ENCODE measurements at regions not wholly inside any gene's neighbourhood (a gene's known extent, or its start where the extent isn't known, plus 50 kb on each side); places are given as distances from the start of the nearest gene placed in this dataset.
"Not testable (repeated sequence)": the region's sequence is repeated elsewhere in the genome, so short reads cannot be mapped to it uniquely, and the experiment has no call there.

DNA sequence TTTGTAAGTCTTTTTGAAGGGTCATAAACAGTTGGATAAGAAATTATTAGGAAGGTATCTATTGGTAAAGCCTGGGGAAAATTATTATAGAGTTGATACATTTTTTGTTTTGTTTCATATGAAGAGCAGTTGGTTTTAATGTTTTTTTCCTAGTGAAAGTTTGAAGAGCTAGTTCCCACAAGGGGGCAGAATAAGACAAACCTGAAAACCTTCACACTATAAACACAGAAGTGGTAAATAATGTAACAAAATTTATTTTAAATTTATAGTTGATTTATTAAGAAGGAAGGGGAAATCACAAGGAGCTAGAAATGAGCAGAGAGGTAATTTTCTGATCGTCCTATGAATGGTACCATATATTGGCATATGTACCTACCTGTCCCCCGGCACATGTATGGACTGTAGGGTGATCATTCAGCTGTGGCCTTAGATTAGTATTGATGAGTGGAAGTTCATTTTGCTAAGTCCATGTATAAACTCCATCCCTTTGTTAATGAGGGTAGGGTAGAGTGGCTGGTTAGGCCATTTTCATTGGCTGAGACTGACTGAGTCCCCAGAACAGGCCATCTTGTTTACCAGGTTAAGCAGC lies 116.3 kb downstream of the TANC2 start:
- no peak for DNase-seq

DNA sequence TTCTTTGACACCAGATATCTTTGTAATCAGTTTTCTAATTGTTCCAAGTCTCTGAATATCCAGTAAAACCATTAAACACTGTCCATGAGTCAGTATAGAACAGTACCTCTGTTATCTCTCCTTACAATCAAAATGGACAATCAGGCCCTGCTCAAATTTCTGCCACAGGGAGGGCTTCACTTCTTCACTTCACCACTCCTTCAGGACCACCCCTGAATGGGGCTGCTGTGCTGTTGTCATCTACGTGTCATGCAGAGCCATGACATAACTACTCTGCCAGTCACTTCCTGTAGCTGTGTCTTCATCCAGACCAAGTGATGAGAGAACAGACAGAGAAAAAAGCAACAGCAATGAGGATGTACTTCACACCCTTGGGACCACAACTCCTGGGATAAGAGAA lies 116.9 kb downstream of the TANC2 start:
- no peak for DNase-seq

DNA sequence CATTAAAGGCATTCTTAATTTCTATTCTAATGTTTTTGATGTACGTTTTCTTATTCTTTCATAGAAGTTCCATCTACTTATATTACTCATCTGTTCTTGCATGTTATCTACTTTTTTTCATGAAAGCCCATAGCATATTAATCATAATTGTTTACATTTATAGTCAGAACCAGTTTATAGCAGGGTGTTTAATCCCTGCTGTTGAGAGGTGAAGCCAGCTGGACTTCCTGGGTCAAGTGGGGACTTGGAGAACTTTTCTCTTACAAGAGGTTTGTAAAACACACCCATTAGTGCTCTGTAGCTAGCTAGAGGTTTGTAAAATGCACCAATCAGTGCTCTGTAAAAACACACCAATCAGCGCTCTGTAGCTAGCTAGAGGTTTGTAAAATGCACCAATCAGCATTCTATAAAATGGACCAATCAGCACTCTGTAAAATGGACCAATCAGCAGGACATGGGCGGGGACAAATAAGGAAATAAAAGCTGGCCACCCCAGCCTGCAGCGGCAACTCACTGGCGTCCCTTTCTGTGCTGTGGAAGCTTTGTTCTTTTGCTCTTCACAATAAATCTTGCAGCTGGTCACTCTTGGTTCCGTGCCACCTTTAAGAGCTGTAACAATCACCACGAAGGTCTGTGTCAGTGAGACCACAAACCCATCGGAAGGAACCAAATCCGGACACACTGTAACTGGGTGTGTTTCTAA lies 120.6 kb downstream of the TANC2 start:
- no peak for DNase-seq

DNA sequence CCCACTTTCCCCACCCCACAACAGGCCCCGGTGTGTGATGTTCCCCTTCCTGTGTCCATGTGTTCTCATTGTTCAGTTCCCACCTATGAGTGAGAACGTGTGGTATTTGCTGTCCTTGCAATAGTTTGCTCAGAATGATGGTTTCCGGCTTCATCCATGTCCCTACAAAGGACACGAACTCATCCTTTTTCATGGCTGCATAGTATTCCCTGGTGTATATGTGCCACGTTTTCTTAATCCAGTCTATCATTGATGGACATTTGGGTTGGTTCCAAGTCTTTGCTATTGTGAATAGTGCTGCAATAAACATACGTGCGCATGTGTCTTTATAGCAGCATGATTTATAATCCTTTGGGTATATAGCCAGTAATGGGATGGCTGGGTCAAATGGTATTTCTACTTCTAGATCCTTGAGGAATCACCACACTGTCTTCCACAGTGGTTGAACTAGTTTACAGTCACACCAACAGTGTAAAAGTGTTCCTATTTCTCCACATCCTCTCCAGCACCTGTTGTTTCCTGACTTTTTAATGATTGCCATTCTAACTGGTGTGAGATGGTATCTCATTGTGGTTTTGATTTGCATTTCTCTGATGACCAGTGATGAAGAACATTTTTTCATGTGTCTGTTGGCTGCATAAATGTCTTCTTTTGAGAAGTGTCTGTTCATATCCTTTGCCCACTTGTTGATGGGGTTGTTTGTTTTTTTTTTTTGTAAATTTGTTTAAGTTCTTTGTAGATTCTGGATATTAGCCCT lies 124.5 kb downstream of the TANC2 start:
- not testable (repeated sequence) for DNase-seq

DNA sequence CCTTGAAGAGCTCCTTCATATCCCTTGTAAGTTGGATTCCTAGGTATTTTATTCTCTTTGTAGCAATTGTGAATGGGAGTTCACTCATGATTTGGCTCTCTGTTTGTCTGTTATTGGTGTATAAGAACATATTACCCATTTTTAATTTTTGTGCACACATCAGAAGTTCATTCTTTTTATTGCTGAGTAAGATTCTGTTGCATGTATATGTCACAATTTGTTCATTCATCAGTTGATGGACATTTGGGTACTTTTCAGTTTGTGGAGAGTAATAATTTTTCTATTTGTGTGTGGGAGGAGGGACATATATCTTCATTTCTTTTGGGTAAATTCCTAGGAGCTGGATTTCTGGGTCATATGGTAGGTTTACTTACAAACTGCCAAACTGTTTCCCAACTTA lies 125.9 kb downstream of the TANC2 start:
- DNase-seq = not testable (repeated sequence)

DNA sequence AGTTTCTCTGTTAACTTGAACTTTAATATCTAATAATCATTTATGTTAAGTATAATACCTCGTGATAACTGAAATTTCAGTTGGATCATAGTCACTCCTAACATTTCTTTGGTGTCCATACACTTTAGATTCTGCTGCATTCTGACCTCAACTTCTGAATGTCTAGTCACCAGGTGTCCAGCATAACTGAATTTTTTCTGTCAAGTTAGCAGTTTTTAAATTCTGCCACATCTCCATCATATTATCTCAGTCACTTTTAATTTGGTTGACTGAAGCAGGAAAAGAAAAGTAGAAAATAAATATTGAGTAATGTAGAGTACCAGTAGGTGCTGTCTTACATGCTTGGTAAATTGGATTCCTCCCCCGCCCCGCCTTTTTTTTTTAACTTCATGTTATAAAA lies 128.6 kb downstream of the TANC2 start:
- no peak for DNase-seq

DNA sequence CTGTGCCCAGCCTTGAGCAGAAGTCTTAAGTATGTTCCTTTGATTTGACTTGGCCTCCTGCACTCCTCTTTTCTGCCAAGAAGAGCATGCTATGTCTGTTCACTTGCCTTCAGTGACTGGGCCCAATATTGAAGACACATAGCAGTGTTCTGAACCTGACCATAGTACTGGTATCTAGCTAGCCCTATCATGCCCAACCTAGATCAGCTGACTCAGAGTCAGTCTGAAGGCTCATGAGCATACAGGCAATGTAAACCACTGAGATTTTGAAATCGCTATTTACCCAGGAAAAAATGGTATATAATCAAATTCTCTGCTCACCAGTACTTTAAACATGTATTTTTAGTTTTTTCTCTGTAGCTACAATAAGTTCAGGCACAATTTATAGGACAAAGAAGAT lies 129.4 kb downstream of the TANC2 start:
- no peak for DNase-seq

DNA sequence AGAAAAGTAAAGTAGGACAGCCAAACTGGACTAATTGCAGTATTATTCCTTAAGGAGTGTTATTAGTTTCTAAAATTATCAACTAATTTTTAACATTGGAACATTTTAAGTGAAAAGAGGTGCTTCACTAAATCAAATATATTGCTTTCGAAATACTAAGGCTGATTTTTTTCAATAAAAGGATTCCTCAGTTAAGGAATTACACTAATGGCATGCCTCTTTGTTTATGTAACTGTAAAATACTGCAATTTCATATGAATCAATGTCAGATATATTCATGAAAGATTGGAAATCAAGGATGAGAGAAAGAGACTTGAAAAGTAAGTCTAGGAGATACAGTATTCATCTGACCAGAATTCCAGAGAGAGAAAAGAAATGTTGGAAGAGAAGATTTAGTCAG lies 129.8 kb downstream of the TANC2 start:
- DNase-seq = no peak

DNA sequence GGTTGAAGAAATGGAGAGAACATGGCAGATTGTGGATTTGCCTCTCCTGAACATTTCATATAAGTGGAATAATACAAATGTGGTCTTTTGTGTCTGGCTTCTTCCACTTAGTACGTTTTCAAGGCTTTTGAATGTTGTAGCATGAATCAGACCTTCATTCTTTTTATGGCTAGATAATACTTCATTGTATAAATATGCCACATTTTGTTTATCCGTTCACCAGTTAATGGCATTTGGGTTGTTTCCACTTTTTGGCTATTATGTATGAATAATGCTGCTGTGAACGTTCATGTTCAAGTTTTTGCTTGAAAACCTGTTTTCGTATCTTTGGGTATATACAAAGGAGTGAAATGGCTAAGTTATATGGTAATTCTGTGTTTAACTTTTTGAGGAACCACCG lies 130.4 kb downstream of the TANC2 start:
- no peak for DNase-seq

DNA sequence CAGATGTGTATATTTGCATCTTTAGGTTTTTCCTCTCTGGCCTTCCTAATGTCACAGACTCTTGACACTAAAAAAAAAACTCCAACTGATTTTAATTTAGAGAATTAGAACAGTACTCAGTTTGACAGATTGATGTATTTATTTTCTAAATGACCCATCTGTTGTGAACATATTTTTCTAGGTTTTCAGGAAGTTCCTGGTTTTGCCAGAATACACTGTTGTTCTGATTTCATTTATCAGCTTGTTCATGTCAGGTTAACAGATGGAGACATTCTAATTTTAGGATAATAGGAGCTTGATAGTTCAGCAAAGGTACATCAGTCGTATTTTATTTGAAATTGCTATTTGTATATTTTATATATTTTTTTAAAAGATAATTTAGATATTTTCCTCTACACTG lies 133.4 kb downstream of the TANC2 start:
- no peak for DNase-seq

DNA sequence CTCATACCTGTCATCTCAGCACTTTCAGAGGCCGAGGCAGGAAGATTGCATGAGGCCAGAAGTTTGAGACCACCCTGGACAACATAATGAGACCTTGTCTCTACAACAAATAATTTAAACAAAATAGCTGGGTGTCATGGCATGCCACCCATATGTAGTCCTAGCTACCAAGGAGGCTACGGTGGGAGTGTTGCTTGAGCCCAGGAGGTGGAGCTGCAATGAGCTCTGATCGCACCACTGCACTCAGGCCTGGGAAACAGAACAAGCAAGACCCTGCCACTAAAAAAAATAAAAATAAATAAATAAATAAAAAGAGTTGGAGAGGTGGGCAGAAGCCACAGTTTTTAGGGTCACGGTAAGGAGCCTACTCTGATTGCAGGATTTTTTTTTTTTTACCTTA lies 136.0 kb downstream of the TANC2 start:
- DNase-seq = no peak

DNA sequence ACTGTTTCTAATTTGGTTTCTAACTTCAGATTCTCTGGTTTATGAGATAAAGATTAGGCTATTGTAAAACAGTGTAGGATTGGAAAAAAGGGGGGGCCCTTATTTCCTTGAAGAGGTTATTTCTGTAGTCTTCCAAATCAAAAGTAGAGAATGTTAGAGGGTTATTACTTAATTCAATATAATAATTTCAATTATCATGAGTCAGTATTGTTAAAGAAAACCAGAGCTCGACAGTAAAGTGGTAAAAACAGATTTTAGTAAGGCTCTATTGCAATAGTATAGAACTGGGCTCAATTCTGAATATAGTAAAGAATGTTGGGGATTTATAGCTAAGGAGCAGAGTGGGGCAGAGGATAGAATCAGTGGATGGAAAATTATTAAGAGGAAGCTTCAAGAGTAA lies 140.0 kb downstream of the TANC2 start:
- DNase-seq = no peak

DNA sequence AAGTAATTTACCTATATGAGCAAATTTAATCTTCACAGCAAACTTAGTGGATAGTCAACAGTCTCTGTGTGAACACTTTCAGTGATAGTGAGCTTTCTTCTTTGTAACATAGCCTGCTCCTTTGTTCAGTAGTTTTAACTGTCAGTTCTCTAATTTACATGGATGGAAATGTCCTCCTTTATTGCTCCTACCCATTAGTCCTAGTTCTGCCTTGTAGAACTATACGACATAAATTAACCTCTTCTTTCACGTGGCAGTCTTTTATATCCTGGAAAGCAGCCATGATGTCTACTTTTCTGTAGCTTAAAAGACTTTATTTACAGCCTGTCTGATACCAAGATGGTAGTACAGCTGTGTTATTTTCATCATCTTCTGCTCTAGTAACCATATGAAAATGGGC lies 143.6 kb downstream of the TANC2 start:
- DNase-seq = no peak

DNA sequence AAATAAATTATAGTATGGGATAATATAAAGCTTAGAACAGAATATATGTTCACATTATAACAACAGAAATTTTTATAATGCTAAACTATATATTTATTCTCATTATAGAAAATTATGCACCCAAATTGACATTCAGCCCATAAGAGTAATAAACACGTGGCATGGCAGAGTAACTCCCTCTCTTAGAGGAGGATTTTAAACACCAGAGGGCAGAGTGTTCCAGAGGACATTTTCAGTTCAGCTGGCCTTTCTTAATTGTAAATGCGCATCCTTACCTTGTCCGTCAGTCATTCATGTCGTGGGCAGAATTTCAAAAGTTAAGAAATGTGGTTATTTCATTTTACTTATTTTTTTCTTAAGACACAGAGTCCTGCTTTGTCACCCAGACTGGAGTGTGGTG lies 147.1 kb downstream of the TANC2 start:
- no peak for DNase-seq

DNA sequence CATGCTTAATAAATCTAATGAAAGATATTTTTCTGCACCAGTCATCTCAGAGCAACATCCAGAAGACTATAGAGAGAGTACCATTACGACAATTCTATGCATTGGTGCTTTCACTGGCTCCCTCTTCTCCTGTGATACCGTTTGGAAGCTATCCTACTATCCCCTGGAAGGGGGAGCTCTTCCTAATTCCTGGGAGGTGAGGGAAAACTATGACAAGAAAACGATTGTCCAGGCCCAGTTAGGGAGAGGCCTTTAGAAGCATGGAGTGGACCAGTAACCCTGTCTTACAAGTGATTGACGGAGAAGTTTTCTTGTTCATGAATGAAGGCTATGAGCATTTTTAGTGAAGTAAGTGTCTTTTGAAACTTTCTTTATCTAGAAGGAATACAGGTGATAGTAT lies 150.2 kb downstream of the TANC2 start:
- DNase-seq = no peak

DNA sequence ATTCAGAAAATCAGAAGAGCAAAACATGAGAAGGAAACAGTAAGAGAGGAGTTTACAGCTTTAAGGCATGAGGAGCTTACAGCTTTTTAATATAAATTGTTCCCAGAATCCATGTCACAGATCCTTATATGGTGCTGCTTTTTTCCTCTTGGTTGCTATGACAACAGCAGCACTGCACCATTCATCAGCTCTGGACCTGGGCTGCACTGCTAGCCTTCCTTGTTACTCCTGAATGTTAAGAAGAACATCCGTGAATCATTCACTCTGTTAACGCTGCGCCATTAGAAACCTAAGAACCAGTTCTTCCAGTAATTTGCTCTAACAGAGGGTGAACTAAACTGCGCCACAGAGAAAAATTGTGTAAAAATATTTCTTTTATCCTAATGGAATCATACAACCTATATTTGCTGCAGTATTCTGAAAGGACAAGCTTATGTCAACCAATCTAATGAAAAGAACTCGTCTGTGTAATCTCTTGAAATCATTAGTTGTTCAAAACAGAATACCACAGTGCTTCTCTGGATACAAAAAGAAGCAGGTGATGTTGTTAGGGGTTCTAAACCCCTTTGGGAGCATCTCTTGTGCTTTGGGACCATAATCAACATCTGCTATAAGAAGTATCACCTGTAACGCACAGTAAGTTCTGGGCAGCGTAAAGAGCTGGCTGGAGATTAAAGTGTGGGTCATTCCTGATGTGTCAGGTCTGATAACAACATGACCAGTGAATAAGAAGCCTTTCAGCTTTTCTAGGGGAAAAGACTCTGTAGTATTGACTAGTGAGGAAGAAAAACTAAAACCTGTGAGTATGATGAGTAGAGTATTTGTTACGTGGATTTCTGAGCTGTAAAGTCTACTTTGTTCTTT lies 151.2 kb downstream of the TANC2 start:
- no peak for DNase-seq

DNA sequence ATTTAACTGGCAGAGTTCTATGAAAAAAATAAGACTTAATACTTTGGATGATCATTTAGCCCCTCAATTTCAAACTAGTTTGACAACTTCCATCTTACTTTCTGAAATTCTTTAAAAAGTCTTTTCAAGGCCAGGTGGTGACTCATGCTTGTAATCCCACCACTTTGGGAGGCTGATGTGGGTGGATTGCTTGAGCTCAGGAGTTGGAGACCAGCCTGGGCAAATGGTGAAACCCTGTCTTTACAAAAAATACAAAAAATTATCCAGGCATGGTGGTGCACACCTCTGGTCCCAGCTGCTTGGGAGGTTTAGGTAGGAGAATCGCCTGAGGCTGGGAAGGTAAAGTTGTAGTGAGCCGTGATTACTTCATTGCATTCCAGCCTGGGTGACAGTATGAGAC lies 154.4 kb downstream of the TANC2 start:
- no peak for DNase-seq

DNA sequence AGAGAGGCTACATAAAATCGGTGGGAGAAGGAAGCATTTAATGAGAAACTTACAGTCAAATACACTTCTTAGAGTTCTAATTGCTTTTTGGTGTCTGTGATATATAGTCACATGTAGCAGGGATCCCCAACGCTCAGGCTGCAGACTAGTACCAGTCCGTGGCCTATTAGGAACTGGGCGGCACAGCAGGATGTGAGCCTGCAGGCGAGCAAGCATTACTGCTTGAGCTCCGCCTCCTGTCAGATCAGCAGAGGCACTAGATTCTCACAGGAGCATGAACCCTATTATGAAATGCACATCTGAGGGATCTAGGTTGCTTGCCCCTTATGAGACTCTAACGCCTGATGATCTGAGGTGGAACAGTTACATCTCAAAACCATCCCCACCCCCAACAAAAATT lies 158.5 kb downstream of the TANC2 start:
- DNase-seq = no peak

DNA sequence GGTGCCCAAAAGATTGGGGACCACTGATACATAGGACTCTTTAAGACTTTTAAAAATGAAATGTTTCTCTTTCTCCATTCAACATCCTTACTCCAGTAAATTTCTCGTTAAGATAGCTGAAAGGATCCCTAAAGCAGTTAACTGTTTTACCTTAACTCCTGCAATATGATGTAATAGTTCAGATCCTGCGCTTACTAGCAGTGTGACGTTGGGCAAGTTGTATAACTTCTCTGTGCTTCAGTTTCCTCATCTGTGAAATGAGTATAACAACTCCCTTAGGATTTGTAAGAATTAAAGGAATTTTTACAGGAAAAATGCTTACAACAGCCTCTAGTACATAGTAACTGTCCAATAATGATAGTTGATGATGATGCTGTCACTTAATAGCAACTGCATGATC lies 158.9 kb downstream of the TANC2 start:
- DNase-seq = no peak

DNA sequence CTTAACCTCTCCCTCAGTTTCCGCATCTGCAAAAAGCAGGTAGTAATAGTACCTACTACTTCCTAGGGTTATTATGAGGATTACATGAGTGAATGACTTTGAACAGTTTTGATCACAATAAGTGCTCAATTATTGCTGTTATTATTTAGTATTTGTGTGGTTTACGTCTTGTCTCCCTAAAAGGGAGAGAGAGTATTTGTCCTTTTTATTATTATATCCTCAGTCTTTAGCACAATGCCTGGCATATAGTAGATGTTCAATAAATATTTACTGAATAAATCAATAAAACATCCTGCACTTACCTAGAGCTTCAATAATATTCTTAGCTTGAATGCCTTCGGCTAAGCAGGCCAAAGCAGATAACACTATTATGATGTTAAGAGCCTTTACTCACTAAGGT lies 160.0 kb downstream of the TANC2 start:
- no peak for DNase-seq

DNA sequence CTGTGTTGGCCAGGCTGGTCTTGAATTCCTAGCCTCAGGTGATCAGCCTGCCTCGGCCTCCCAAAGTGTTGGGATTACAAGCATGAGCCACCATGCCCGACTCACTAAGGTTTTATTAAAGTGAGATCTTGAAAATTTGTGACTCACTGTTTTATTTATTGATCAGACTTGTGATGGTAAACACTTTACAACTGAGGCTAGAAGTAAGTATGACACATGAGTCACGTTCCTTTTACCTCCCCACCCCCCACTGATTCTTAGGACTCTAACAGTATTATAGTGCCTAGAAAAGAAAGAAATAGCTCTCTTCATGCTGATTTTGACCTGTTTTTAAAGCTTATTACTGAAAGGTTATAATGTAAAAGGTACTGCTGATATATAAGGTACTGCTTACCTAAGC lies 160.6 kb downstream of the TANC2 start:
- no peak for DNase-seq

DNA sequence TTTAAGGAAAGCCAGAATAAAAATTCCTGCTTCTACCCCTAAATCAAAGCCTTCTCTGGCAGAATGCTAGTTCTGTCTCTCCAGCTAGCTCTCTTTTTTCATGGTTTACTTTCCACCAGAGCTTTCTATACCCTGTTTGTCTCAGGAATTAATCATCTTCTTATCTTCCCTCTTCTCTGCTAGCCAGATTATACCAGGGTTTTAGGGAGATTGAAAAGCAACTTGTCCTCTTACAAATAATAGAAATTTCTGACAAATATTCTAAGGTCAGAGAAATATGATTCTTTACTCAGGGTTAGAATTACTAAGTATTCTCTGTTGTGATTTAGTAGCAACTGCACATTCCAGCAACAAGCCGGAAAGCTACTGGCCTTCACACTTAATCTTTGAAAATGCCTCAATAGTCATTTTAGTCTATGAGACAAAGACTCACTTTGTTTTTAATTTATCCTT lies 166.4 kb downstream of the TANC2 start:
- no peak for DNase-seq

DNA sequence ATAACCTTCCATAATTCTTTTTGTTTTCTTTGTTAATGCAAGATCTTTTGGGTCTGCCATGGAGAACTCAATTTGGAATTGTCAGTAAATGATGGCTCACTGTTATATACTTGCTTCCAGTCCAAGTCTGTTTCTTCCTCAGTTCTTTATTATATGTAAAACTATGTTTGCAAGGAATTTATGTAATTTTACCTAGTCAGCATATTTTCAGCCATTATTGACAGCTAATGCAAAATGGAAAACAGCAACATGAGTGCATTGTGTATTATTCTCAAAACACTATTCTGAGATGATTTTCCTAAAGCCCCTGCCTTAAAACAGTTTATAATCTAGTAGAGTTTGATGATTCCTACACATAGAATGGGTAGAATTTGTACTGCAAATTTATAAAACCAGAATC lies 167.5 kb downstream of the TANC2 start:
- DNase-seq = no peak
